MCF 10A (cell line): ENCODE measurements at regions not wholly inside any gene's neighbourhood (a gene's known extent, or its start where the extent isn't known, plus 50 kb on each side); places are given as distances from the start of the nearest gene placed in this dataset.

Source experiments
- BruUV-seq: library from RNA; stranded (reverse); fragments of 400-500 nt; replicated peaks from 2 replicates; lab custom pipeline; 2021; lab: Mats Ljungman, UMichigan
- CTCF ChIA-PET: fragments of 300-600 bp; sonication (Branson Sonifier 250); formaldehyde crosslinking; extraction: SDS; loops from one replicate; lab custom pipeline; 2021; ENCODE audit warnings: antibody characterized with exemption, inconsistent platforms; lab: Yijun Ruan, JAX
- POLR2A ChIA-PET: fragments of 300-600, 350-650 bp; sonication (Branson Sonifier 250); formaldehyde crosslinking; extraction: SDS; loops from one replicate; lab custom pipeline; 2020; ENCODE audit warnings: antibody characterized with exemption, inconsistent platforms; lab: Yijun Ruan, JAX
- DNase-seq: peaks from one replicate; pipeline ENCODE4 v3.0.0-alpha.2; 2018; ENCODE audit not compliant: unreplicated experiment
- H3K27ac Mint-ChIP-seq: one replicate; pipeline ENCODE4 v1.8.0; 2022; ENCODE audit warnings: mild to moderate bottlenecking, low read depth, mixed read lengths; ENCODE audit not compliant: unreplicated experiment
- H3K27me3 Mint-ChIP-seq: one replicate; pipeline ENCODE4 v1.8.0; 2022; ENCODE audit warnings: mixed read lengths; ENCODE audit not compliant: insufficient read depth, unreplicated experiment
- H3K36me3 Mint-ChIP-seq: one replicate; pipeline ENCODE4 v1.8.0; 2022; ENCODE audit warnings: mild to moderate bottlenecking, moderate library complexity, mixed read lengths; ENCODE audit not compliant: insufficient read depth, unreplicated experiment
- H3K4me1 Mint-ChIP-seq: one replicate; pipeline ENCODE4 v1.8.0; 2022; ENCODE audit warnings: mixed read lengths; ENCODE audit not compliant: insufficient read depth, unreplicated experiment
- H3K4me3 Mint-ChIP-seq: one replicate; pipeline ENCODE4 v1.8.0; 2022; ENCODE audit warnings: mild to moderate bottlenecking, moderate library complexity, mixed read lengths; ENCODE audit not compliant: unreplicated experiment
- H3K9me3 Mint-ChIP-seq: one replicate; pipeline ENCODE4 v1.8.0; 2022; ENCODE audit warnings: mixed read lengths; ENCODE audit not compliant: unreplicated experiment
- CTCF ChIP-seq: fragments of 200-600 bp; IDR thresholded peaks from one replicate; pipeline ENCODE4 v1.8.0; 2022; ENCODE audit warnings: antibody characterized with exemption, mild to moderate bottlenecking; ENCODE audit not compliant: unreplicated experiment
- intact Hi-C: fragments of 100-400 bp; cut with micrococcal nuclease; formaldehyde crosslinking; loops from 2 replicates; pipeline ENCODE4 v1.14.1; 2022

DNA sequence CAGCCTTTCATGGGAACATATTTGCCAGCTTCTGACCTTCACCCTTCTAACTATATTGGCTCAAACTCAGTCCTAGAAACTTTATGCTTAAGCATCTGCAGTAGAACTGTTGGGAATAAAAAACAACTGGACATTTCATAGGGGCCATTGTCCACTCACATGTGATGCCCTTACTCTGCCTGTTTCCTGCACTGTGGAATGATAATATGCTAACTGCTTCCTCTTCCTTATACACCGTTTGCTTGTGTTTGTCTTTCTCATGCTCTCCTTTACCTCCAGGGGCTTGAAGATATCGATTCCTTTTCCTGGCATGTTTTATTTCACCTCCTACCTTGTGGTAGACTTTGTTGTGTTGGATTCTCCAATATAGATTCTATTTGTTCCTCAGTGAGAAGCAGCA is 333.0 kb upstream of the DDI1 start:
- Mint-ChIP-seq H3K36me3 (no peaks in the 10 kb centered on the region), H3K9me3 (no peaks in the 10 kb centered on the region), H3K27ac (no peak overlapping the region), H3K4me1 (peaks cover 23% of the 10 kb centered on the region), H3K4me3 (no peak overlapping the region), H3K27me3 (no peaks in the 10 kb centered on the region)
- no peak for TF ChIP-seq CTCF
- intact Hi-C loops: no loop called here
- DNase-seq: no peak
- CTCF ChIA-PET: no interaction called here
- POLR2A ChIA-PET: no interaction called here
- BruUV-seq: no TSS peak

DNA sequence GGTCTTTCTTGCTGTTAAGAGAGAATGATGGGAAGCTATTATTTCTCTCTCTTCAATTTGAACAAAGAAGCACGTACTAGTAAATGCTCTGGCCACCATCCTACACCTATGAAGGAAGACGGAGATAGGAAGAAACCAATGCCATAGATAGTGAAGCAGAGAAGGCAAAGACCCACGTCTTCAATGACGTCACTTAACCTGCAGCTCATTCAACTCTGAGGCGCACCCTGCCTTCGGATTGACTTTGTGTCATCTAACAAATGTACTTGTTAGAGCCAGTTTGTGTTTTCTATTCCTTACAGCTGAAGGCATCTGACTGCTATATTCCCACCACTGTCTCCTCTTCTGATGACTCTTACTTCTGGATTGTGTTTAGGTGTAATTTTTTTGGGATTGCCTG is 332.5 kb upstream of the DDI1 start:
- Mint-ChIP-seq H3K4me3 (no peak overlapping the region), H3K27ac (no peak overlapping the region), H3K27me3 (no peaks in the 10 kb centered on the region), H3K9me3 (no peaks in the 10 kb centered on the region), H3K36me3 (no peaks in the 10 kb centered on the region), H3K4me1 (peaks cover 23% of the 10 kb centered on the region)
- no peak for TF ChIP-seq CTCF
- intact Hi-C loops: no loop called here
- POLR2A ChIA-PET: no interaction called here
- CTCF ChIA-PET: no interaction called here
- no TSS peak for BruUV-seq
- no peak for DNase-seq

DNA sequence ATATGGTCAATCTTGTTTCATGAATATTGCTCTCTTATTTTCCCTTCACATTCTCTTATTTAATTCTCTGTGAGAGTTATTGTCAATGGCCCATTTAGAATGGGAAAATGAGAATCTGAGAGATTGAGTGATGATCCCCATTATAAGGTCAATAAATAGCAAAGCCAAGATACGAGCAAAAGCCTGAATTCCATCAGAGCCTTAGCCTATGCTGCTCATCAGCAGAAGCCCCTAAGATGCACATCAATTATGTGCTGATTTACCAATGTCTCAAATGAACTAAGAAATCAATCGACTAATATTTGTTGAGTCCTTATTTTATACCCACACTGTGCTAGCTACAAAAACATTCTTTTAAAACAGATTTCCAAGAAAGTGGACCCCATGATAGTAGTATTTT is 330.8 kb upstream of the DDI1 start:
- H3K4me1 Mint-ChIP-seq: peaks cover 15% of the 10 kb centered on the region
- H3K27ac Mint-ChIP-seq: no peak overlapping the region
- H3K36me3 Mint-ChIP-seq: no peaks in the 10 kb centered on the region
- BruUV-seq: no TSS peak
- no peak overlapping the region for H3K4me3 Mint-ChIP-seq
- no peak for DNase-seq
- intact Hi-C loops: no loop called here
- no peak for TF ChIP-seq CTCF
- no peaks in the 10 kb centered on the region for H3K9me3 Mint-ChIP-seq
- POLR2A ChIA-PET: no interaction called here
- H3K27me3 Mint-ChIP-seq: no peaks in the 10 kb centered on the region
- CTCF ChIA-PET: interaction anchor here (0.8 kb wide), 1 partner anchor 24 kb away, joined by 3 read pairs; no protein-coding TSS in a partner anchor

GRCh38 chr11:103709371-103709770 is 327.1 kb upstream of the DDI1 start:
- Mint-ChIP-seq H3K9me3 (no peaks in the 10 kb centered on the region), H3K4me3 (no peak overlapping the region), H3K4me1 (no peaks in the 10 kb centered on the region), H3K27ac (no peak overlapping the region), H3K36me3 (no peaks in the 10 kb centered on the region), H3K27me3 (no peaks in the 10 kb centered on the region)
- ChIA-PET POLR2A (no interaction called here), CTCF (no interaction called here)
- DNase-seq: no peak
- no TSS peak for BruUV-seq
- intact Hi-C loops: no loop called here
- no peak for TF ChIP-seq CTCF
